Breast epithelium (tissue), 4 donors: ENCODE measurements at regions not wholly inside any gene's neighbourhood (a gene's known extent, or its start where the extent isn't known, plus 50 kb on each side); places are given as distances from the start of the nearest gene placed in this dataset.

Source experiments
- DNase-seq, 2 donors: peaks; one replicate each; pipeline ENCODE4 v3.0.0-alpha.2; 2019; ENCODE audit warnings: low spot score in 2 of 2
- H3K27ac ChIP-seq, 2 donors: fragments of 200-600 bp; sonication (generic) in 1 of 2; one replicate each; pipeline ENCODE4 v1.5.1; 2016 to 2019; ENCODE audit warnings: mild to moderate bottlenecking in 1 of 2
- H3K27me3 ChIP-seq, 2 donors: fragments of 200-600 bp; sonication (generic) in 1 of 2; one replicate each; pipeline versions ENCODE4 v1.5.1 to v1.6.0; 2017 to 2019; ENCODE audit warnings: control low read depth in 1 of 2, mild to moderate bottlenecking in 1 of 2
- H3K36me3 ChIP-seq: fragments of 200-600 bp; one replicate; pipeline ENCODE4 v1.5.1; 2019
- H3K4me1 ChIP-seq, 2 donors: fragments of 200-600 bp; sonication (generic); one replicate each; pipeline ENCODE4 v1.5.1; 2016 to 2019; ENCODE audit warnings: control low read depth in 1 of 2
- H3K4me3 ChIP-seq, 3 donors: fragments of 200-600 bp; sonication (generic); 1 replicate in 2 of 3; 2 replicates in 1 of 3; pipeline ENCODE4 v1.5.1; 2016 to 2019; ENCODE audit warnings: mild to moderate bottlenecking in 3 of 3, moderate library complexity in 2 of 3
- H3K9me3 ChIP-seq, 2 donors: fragments of 200-600 bp; sonication (generic) in 1 of 2; one replicate each; pipeline ENCODE4 v1.5.1; 2016 to 2019; ENCODE audit warnings: control low read depth in 1 of 2
- CTCF ChIP-seq, 3 donors: fragments of 450-650 bp; IDR thresholded peaks; one replicate each; pipeline ENCODE4 v1.5.1; 2016 to 2017; ENCODE audit warnings: antibody characterized with exemption in 3 of 3, mild to moderate bottlenecking in 3 of 3, moderate library complexity in 3 of 3
- POLR2A ChIP-seq: fragments of 450-650 bp; IDR thresholded peaks from one replicate; pipeline ENCODE4 v1.6.1; 2016; ENCODE audit warnings: antibody characterized with exemption, mild to moderate bottlenecking, moderate library complexity
- POLR2AphosphoS5 ChIP-seq, 3 donors: sonication (generic); formaldehyde crosslinking; IDR thresholded peaks; one replicate each; pipeline ENCODE4 v1.6.1; 2017; ENCODE audit warnings: antibody characterized with exemption in 3 of 3
- intact Hi-C: fragments of 100-400 bp; cut with DNase I; formaldehyde crosslinking; loops from one replicate; pipeline ENCODE4 v1.15.1; 2023; ENCODE audit warnings: low total_unique reads

DNA sequence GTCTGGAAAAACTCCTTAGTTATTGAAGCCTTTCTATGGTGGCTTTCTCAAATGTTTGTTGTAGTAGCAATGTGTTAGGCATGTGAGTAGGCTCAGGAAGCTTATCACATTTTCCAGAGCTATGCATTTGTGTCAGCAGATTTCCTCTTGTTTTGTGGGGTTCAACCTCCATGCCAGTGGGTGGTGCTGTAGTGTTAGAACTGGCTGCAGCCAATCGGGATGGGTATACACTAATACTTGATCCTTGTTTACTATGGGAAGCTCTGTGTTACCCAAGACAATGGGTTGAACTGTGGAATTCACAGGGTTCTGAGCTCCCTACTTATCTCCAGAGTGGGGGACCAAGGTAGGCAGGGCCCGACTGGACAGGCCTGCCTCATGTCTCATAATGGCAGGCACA lies 348.5 kb upstream of the ADAMTS5 start:
- intact Hi-C loops: no loop called here
- peaks cover 0 to 5% of the 10 kb centered on the region in 2 donors for H3K9me3 ChIP-seq
- H3K27ac ChIP-seq: no peak overlapping the region
- H3K4me1 ChIP-seq: no peaks in the 10 kb centered on the region
- no peak overlapping the region for H3K4me3 ChIP-seq
- no peak for DNase-seq
- H3K36me3 ChIP-seq: no peaks in the 10 kb centered on the region
- no peaks in the 10 kb centered on the region for H3K27me3 ChIP-seq
- TF ChIP-seq POLR2AphosphoS5 (IDR thresholded peaks at IDR 0.05) (no peak), POLR2A (no peak), CTCF (IDR thresholded peaks at IDR 0.05) (no peak)

DNA sequence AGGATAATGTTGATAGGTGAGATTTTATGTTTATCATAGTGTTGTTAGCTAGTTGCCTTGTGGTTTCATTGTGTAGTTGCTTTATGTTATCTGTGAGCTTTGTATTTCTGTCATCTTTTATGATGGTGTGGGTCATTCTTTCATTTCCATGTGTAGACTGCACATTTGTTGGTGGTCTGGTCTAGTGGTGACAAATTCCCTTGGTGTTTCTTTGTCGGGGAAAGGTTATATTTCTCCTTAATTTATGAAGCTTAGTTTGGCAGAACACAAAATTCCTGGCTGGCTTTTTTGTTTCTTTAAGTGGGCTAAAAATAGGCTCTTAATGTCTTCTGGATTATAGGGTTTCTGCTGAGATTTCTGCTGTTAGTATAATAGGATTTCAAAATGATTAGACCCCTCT lies 347.2 kb upstream of the ADAMTS5 start:
- no peak overlapping the region for H3K4me3 ChIP-seq
- TF ChIP-seq CTCF (IDR thresholded peaks at IDR 0.05) (no peak), POLR2A (no peak), POLR2AphosphoS5 (IDR thresholded peaks at IDR 0.05) (no peak)
- no peak overlapping the region for H3K27ac ChIP-seq
- intact Hi-C loops: no loop called here
- no peaks in the 10 kb centered on the region for H3K4me1 ChIP-seq
- DNase-seq: no peak
- H3K9me3 ChIP-seq: peaks cover 0 to 5% of the 10 kb centered on the region in 2 donors
- H3K27me3 ChIP-seq: no peaks in the 10 kb centered on the region
- no peaks in the 10 kb centered on the region for H3K36me3 ChIP-seq

DNA sequence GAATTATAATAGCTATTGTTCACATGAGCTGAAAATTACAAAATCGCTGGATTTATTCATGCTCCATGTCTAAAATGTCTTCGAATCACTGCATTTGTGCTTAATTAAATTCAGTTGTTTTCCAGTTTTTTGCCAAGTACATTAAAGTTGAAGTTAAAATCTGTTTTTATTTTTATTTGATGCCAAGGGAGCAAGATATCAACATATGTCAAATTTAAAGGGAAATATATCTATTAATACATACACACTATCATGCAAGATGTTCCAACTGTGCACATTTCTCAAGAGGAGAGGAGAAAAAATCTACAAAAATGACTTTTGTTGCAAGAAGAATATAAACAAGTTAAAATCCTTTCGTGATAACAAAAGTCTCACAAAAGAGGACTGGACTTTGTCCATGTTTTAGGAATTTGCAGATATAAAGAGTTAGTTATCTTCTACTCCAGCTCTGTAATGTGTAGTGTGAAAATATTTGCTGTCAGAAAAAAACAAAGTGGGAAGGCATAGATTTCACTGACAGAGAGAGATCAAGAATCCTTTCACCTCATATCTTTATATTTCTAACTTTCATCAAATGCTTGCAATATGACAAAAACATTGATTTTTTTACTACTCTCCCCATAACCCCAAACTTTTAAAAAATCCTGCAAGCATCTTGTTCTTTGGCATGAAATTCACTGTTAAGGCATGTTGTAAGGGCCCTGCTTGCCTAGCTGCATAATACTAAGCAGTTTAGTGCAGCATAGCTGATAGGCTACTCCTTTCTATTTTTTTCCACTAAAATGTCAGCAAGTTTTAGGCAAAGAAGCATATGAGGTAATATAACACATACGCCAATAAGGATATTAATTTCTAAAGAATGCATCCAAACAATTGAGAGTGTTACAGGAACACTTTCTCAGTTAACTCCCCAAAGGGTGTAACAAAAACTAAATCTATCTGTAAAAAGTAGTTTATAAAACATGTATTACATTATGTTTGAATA lies 340.2 kb upstream of the ADAMTS5 start:
- H3K4me1 ChIP-seq: no peaks in the 10 kb centered on the region
- intact Hi-C loops: no loop called here

DNA sequence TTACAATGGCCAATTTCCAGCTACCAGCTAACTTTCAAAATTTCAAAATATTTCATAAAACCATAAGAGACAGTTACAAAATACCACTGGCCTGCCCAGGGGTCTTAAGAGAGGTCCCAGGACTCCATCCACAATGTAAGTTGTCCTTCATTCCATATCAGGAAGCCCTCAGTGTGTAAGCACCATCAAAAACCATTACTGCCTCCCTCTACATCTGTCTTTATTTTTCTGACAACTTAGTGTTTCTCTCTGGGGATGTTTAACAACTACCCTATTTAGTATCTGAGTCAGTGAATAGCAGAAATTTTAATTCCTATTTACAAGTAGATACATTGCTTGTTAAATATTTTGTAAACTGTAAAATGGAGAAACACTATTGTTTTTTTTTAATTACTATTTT lies 339.3 kb upstream of the ADAMTS5 start:
- H3K27ac ChIP-seq: peak overlapping the region in 1 of 2 donors; percentile 74
- no peaks in the 10 kb centered on the region for H3K9me3 ChIP-seq
- no peak overlapping the region for H3K4me3 ChIP-seq
- no peak for TF ChIP-seq CTCF (IDR thresholded peaks at IDR 0.05)
- no peak for TF ChIP-seq POLR2AphosphoS5 (IDR thresholded peaks at IDR 0.05)
- no peak for TF ChIP-seq POLR2A
- DNase-seq: no peak
- no peaks in the 10 kb centered on the region for H3K4me1 ChIP-seq
- intact Hi-C loops: no loop called here
- no peaks in the 10 kb centered on the region for H3K27me3 ChIP-seq
- no peaks in the 10 kb centered on the region for H3K36me3 ChIP-seq

More for the DNA sequence above, 340.2 kb upstream of the ADAMTS5 start:
- no peak overlapping the region for H3K27ac ChIP-seq
- no peak overlapping the region for H3K4me3 ChIP-seq
- no peaks in the 10 kb centered on the region for H3K36me3 ChIP-seq
- TF ChIP-seq CTCF (IDR thresholded peaks at IDR 0.05) (no peak), POLR2AphosphoS5 (IDR thresholded peaks at IDR 0.05) (no peak), POLR2A (no peak)
- DNase-seq: no peak
- H3K27me3 ChIP-seq: no peaks in the 10 kb centered on the region
- no peaks in the 10 kb centered on the region for H3K9me3 ChIP-seq

DNA sequence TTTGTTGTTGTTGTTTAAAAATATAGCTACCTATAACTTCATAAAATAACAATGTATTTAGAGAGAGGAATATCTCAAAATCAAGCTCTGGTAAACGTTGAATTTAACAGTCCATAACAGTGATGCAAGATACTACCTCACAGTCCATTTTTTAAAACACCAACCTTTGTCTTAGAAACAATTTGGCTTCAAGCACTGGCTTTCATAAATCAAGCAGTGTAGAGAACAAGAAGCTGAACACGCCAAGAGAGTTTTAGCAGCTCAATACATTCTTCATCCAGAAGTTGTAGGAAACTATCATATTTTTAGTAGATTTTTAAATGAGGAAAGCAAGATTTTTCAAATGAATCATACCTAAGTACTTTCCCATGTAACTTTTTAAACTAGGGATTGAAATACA lies 334.3 kb upstream of the ADAMTS5 start:
- Histone ChIP-seq H3K27ac (no peak overlapping the region), H3K9me3 (no peaks in the 10 kb centered on the region), H3K4me3 (no peak overlapping the region), H3K36me3 (no peaks in the 10 kb centered on the region), H3K27me3 (no peaks in the 10 kb centered on the region), H3K4me1 (no peaks in the 10 kb centered on the region)
- intact Hi-C loops: no loop called here
- TF ChIP-seq CTCF (IDR thresholded peaks at IDR 0.05) (no peak), POLR2A (no peak), POLR2AphosphoS5 (IDR thresholded peaks at IDR 0.05) (no peak)
- no peak for DNase-seq
